ENCODE measurements at regions not wholly inside any gene's neighbourhood (a gene's known extent, or its start where the extent isn't known, plus 50 kb on each side); places are given as distances from the start of the nearest gene placed in this dataset.

- ATAC-seq (ENCODE audit: low FRiP score) = no peak
- no peak for DNase-seq (ENCODE audit: low spot score)
- TF ChIP-seq, protein P1, sequence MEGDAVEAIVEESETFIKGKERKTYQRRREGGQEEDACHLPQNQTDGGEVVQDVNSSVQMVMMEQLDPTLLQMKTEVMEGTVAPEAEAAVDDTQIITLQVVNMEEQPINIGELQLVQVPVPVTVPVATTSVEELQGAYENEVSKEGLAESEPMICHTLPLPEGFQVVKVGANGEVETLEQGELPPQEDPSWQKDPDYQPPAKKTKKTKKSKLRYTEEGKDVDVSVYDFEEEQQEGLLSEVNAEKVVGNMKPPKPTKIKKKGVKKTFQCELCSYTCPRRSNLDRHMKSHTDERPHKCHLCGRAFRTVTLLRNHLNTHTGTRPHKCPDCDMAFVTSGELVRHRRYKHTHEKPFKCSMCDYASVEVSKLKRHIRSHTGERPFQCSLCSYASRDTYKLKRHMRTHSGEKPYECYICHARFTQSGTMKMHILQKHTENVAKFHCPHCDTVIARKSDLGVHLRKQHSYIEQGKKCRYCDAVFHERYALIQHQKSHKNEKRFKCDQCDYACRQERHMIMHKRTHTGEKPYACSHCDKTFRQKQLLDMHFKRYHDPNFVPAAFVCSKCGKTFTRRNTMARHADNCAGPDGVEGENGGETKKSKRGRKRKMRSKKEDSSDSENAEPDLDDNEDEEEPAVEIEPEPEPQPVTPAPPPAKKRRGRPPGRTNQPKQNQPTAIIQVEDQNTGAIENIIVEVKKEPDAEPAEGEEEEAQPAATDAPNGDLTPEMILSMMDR (IDR thresholded peaks at IDR 0.05) = no peak
Observed at GRCh38 chr18:78914249-78914935, 65.2 kb upstream of the SALL3 start.

- ATAC-seq (ENCODE audit: low FRiP score) = no peak
- no peak for DNase-seq (ENCODE audit: low spot score)
- TF ChIP-seq, protein P1 (IDR thresholded peaks at IDR 0.05) = no peak
Observed at GRCh38 chr18:78915446-78916008, 64.1 kb upstream of the SALL3 start.

- ATAC-seq (ENCODE audit: low FRiP score) (no peak), DNase-seq (ENCODE audit: low spot score) (no peak)
- TF ChIP-seq, protein P1 (IDR thresholded peaks at IDR 0.05) = no peak
Observed at GRCh38 chr18:78918707-78919106, 60.9 kb upstream of the SALL3 start.

GRCh38 chr18:78919956-78920355 lies 59.7 kb upstream of the SALL3 start:
- TF ChIP-seq, protein P1 (IDR thresholded peaks at IDR 0.05) = no peak
- ATAC-seq (ENCODE audit: low FRiP score) = no peak

GRCh38 chr18:78920456-78921138 lies 59.0 kb upstream of the SALL3 start:
- TF ChIP-seq, protein P1 (IDR thresholded peaks at IDR 0.05) = no peak
- no peak for ATAC-seq (ENCODE audit: low FRiP score)
- no peak for DNase-seq (ENCODE audit: low spot score)

More at GRCh38 chr18:78919956-78920355, 59.7 kb upstream of the SALL3 start:
- DNase-seq (ENCODE audit: low spot score) = no peak

DNA sequence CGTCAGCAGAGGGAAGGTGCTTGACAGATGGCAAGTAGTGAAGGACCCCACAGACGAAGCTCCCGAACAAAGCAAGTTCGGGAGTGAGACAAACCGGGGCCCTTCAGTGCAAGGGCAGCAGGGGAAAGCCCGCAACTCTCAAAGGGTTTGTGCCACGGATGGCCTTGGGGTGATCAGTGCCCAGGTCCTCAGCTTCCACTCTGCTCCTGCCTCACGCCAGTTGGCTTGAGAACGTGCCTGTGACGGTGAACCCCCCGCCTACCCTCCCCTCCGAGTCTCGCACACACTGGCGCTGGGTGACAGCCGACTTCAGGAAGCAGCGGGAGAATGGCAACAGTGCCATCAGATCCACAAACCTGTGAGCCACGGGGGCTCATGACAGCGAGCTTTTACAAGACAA lies 56.8 kb upstream of the SALL3 start:
- ATAC-seq (ENCODE audit: low FRiP score) (no peak), DNase-seq (ENCODE audit: low spot score) (no peak)
- TF ChIP-seq, protein P1 (IDR thresholded peaks at IDR 0.05) = no peak

Data from omental fat pad (tissue), 3 donors.